GM19239 (cell line): ENCODE measurements at regions not wholly inside any gene's neighbourhood (a gene's known extent, or its start where the extent isn't known, plus 50 kb on each side); places are given as distances from the start of the nearest gene placed in this dataset.

Experiments used
- DNase-seq: peaks from one replicate; pipeline ENCODE4 v3.0.0; 2011; ENCODE audit warnings: low spot score; ENCODE audit not compliant: insufficient read length
- FAIRE-seq: peaks from 2 replicates; lab custom pipeline; 2011; peaks lifted over from hg19 to GRCh38; lab: Jason Lieb, UNC

DNA sequence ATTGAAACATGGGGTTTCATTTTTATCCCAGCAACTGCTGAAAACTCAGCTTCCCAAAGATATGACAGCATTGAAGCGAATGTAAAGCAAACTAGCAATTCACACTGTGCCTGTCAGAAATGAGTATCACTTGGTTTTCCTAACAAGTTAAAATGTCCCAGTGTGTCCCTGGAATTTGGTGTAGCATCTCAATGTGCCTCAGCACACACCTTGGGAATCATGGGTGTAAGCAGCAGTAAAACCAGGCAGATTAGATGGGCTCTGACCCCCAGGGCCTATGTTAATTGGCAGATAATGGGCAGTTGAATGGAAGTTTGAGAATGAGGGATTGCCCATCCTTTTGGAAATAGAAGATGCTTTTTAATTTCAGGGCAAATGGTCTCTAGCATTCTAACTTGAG, 784.9 kb upstream of the LRRC4C start:
- FAIRE-seq (no peak), DNase-seq (no peak)

DNA sequence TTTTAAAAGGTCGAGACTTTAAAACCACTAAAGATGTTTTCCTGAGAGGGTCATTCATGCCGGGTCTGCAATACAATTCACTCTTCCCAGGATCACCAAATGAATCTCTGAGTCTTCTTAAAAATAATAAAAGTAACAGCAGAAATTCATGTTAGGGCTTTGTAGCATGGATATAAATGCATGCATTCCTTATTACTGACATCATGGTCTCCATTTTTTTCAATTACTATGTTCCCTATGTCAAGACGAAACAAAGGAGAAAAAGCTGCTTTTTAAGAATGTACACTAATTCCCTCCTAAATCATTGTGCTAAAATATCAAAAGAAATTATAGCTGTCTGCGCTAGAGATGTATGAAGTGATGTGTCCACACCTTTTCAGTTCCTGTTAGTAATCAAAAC, 789.9 kb upstream of the LRRC4C start:
- DNase-seq = no peak
- no peak for FAIRE-seq

DNA sequence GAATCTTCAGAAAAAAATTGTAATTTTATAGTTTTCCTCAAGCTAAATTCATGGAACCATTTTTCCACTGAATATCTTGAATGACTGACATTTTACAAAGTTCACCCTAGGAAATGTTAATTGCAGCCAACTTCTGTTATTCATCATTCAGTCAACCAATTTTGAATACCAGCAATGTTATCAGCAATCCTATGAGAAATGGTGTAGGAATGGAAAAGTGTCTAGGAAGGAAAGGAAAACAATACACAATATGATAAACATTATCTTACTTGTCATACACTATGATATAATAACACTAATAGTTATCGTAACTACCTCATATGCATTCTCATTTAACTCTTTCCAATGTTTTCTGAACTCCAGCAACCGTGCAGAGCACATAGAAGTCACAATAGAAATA, 790.5 kb upstream of the LRRC4C start:
- FAIRE-seq = no peak
- DNase-seq = no peak

DNA sequence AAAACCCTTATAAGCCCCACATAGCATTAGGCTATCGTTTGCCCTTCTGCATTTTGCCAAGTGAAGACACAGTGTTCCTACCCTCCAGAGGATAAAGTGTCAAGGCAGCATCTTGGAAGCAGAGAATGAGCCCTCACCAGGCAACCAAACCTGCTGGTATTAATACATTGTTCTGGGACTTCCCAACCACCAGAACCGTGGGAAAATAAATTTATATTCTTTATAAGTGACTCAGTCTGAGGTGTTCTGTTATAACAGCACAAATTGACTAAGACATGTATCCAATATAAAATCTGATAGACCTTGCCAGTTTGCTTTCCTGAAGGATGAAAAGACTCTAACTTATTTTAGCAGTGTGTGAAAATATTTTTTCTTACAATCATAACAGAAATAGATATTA, 792.5 kb upstream of the LRRC4C start:
- DNase-seq = no peak
- FAIRE-seq = no peak

DNA sequence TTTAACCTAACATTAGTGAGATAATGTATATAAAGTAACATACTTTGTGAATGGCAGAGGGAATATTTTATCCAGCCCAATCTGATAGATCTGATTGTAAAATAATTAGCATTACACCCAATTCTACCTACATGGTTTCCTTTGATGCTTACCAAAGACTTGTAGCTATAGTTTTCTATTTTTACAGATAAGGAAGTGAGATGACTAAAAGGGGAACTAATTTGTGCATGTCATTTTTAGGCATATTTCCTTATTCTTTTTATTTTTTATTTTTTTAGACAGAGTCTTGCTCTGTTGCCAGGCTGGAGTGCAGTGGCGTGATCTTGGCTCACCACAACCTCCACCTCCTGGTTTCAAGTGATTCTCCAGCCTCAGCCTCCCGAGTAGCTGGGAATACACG, 793.7 kb upstream of the LRRC4C start:
- DNase-seq (no peak), FAIRE-seq (no peak)

DNA sequence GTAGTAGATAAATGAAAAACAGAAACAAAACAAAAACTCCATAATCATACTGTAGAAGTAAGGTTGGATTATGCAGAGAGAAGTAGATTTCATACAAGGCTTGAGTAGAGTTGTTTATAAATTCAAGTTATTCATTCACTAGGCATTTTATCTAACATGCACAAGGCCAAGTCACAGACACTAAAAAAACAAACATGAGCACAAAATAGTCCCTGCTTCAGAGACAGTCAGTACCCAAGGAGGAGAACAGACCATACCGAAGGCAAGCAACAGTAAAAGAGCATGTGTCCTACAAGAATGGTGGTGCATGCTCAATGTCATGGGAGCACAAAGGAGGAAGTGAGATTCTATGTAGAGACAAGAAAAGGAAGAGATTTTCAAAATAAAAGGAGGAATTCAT, 796.5 kb upstream of the LRRC4C start:
- FAIRE-seq (no peak), DNase-seq (no peak)

DNA sequence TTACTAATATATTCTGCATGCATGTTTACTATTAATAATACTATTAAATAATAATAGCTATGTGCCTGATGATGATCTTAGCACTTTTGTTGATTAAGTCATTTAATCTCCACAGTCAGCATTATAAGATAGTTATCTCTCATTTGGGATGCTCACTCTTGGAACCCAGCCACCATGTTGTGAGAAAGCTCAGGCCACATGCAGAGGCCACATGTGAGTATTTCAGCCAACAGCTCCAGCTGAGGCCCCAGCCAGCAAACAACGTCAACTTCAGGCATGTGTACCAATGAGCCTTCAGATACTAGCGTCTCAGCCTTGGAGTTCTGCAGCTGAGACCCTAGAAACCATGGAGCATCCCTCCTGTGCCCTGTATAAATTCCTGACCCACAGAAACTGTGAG, 798.1 kb upstream of the LRRC4C start:
- DNase-seq = no peak
- FAIRE-seq = no peak

DNA sequence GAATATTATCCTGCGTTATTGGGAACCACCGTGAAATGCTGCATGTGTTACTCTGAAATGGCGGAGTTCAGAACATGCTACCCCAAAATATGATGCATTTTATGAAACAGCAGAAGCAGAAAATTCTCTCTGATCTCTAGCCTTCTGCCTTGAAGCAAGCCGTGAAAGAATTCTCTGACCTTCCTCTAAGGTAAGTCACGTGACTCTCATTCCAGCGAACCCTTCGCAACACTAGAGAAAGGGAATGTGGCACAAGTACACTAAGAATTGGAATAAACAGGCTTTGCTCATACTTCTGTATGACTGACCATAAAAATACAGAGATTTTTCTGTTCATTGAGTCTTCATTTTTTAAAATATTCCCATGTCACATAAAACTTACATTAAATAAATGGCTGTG, 805.6 kb upstream of the LRRC4C start:
- no peak for FAIRE-seq
- DNase-seq = no peak

DNA sequence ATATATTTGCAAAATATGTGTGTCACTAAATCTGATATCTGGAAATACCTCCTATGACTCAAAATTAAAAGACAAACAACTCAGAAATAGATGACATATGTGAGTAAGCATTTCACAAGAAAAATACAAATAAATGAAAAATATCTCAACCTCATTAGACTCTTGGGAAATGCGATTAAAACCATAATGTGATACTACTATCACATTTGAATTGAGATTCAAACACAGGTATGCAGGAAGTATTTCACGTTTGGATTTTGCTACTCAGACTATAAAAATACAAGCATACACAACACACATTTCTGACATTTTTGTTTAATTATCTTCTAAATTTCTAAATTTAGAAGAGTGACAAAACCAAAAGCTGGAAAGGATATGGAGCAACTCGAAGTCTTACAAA, 811.9 kb upstream of the LRRC4C start:
- no peak for DNase-seq
- no peak for FAIRE-seq

DNA sequence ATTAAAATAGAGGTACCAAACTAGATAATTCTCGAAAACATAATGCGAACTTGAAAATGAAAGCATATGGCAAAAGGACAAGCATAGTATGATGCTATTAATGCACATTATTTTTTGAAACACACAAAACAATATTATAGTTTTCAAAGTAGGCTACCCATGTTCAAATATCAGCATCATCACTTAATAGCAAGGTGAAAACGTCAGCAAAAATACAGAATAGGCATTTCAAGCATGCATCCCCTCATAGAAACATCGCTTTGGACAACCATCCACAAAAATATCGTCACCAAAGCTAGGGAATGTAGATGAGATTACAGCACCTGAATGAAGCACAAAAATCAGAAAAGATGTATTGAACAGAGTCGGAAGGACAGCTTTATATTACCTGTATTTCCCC, 814.5 kb upstream of the LRRC4C start:
- FAIRE-seq = no peak
- no peak for DNase-seq

DNA sequence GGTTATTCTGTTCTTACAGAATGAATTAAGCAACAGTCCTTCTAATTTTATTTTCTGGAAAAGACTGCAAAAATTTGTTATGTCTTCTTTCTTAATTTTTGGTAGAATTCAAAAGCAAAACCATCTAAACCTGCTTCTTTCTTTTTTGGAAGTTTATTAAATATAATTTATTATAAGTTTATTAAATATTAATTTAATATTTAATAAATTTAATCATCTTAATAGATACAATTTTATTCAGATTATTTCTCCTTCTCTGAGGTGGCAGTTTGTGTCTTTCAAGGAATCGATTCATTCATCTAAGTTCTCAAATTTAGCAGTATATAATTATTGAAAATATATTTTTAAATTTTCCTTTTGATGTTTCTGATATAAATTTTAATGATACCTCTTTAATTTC, 837.5 kb upstream of the LRRC4C start:
- no peak for DNase-seq
- no peak for FAIRE-seq

DNA sequence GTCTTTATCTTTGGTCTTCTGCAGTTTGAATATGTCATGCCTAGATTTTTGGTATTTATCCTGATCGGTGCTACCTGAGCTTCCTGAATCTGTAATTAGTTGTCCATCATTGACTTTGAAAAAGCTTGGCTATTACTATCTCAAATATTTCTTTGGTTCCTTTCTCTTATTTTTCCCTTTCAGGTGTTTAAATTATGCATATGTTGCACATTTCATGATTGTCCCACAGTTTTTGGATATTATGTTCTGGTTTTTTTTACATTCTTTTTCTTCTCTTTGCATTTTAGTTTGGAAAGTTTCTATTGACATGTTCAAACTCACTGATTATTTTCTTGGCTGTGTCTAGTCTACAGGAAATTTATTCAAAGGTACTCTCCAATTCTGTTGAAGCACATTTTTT, 840.3 kb upstream of the LRRC4C start:
- FAIRE-seq (no peak), DNase-seq (no peak)

DNA sequence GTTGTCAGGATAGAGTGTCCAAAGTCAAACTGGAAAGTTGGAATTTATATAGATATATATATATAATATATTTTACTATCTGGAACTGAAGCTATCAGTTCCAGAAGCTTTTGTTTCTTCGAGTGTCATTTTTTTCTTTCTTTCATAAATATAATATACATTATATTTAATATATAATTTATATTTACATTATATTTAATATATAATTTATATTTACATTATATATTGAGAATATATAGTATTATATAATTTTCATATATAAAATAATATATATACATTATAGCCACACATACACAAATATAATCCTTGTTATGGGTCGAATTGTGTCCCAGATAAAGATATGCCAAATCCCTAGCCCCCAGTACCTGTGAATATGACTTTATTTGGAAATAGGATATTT, 842.3 kb upstream of the LRRC4C start:
- DNase-seq (no peak), FAIRE-seq (no peak)

DNA sequence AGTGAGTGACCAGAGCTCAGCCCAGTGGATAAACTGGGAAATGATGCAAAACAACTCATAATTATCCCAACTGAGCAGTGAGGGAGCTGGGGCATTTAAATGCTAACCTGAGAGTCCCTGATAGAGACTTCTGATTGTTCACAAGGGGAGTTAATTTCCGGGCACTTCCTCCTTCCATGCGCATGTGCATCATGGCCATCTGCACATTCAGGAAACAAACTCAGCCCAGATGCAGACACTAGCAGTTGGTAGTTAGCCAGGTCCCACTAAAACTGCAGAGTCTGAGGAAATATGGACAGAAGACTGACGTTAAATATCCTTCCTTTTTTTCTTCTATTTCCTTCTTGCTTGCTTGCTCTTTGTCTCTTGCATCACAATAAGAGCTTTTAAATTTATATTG, 852.1 kb upstream of the LRRC4C start:
- FAIRE-seq = no peak
- DNase-seq = no peak

DNA sequence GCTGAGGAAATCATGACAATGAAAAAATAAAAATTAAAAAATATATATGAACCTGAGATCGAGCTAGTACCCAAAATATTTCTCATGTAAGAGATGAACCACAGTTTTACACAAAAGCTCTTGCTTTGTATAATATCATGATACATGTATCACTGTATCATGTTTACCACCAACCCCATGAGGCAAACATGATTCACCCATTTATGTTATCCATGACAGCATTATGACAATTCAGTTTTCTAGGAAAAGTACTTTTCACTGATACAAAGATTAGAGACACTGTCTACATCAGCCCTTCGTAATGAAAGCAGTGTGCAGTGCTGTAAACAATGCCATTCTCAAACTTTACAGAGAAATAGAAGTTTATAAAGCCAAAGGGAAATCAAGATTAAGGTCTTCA, 852.5 kb upstream of the LRRC4C start:
- FAIRE-seq = no peak
- no peak for DNase-seq

DNA sequence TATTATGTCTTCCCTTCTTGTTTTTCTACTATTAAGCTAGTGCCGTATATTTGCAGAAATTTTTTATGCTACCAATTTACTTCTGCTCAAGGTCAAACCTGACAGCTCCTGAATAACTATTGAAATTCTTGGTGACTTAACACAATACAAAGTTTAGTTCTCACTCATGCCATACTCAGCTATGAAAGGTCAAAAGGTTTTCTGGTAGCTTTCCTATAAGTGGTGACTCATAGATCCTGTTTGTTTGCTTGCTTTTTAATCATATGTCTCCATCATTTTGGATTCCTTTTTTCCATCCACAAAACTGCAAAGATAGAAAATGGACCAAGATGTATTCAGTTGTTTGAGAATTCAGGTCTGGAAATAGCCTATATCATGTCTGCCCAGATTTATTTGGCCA, 855.8 kb upstream of the LRRC4C start:
- no peak for FAIRE-seq
- no peak for DNase-seq

DNA sequence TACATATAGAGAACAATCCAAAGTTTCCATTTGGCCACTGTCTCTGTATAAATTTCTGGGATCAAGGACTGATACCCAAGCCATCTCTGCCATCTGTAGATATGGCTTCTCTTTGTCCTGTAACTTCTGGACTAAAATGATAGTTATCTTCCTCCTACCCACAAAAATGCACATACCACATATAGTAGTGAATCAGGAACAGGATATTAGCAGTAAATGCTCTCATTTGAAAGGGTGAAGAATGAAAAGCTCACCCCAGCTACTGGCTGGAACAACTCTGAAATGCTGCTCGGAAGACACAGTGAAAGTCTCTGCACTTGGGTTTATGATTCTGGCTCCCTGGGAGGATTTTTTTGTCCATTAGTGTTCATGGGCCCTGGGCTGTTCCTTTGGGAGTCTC, 856.4 kb upstream of the LRRC4C start:
- no peak for FAIRE-seq
- DNase-seq = no peak

DNA sequence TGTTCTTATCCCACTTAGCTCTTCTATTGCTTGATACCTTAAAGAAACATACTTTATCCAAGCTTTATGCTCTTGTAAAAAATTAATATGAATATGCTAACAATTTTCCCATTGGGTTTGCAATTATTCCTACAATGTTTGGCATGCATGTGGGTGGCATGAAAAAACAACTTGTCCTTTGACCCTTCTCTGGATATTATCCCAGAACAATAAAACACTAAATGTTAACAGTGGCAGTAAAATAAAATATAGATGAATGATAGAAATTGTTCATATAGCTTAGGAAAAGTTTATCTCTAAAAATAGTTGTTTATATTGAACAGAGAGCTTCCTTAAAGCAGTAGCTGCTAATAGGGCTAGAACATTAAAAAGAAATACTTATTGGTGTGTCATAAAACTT, 860.5 kb upstream of the LRRC4C start:
- no peak for DNase-seq
- FAIRE-seq = no peak

DNA sequence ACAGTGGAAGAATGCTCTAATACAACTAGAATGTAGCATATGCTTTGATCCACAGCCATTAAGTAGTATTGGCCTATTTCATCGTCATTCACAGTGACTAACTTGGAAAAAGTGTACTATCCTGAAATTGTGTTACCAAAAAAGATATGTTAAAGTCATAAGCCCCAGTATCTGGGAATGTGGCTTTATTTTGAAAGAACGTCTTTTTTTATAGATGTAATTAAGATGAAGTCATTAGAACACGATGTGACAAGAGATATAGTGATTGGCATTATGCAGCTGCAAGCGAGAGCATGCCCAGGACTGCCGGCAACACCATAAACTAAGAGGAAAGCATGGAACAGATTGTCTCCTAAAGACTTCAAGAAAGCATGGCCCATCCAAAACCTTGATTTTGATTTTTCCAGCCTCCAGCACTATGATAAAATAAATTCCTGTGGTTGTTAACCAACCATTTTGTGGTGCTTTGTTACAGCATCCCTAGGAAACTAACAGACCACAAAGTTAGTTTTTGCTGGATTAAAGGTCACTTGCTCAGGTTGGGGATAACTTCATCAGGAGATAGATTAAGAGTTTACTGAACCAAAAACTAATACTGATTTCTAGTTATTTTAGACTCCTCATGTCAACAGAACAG, 870.6 kb upstream of the LRRC4C start:
- no peak for FAIRE-seq

DNA sequence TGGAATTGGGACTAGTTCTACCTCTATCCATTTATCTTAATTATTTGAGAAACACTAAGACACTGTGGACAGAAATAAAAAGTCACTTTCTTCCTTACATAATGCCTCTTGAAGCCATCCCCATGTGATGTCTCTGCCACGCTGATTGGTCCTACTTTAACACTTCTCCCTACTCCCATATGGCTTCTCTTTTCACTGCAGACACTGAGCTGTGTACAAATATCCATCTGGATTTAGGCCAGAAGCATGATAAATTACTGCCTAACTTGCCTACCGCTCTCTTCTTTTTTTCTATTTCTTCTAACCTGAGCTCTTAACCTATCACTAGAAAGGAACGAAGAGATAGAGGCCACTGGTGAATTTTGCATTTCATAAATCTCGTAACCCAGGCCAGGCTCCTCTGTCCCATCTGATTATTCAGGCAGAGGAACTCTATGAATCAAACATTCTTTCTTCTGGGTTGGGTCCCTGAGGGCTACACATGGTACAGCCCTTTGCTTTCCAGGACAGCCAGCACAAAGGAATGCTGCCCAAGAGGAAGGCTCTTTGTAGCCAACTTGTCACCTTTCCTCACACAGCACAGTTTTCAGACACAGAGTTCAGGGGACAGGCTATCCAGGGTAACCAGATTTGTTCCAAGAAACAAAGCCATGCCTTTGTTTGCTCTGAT, 878.5 kb upstream of the LRRC4C start:
- FAIRE-seq (no peak), DNase-seq (no peak)

More for the DNA sequence above, 870.6 kb upstream of the LRRC4C start:
- DNase-seq = no peak

DNA sequence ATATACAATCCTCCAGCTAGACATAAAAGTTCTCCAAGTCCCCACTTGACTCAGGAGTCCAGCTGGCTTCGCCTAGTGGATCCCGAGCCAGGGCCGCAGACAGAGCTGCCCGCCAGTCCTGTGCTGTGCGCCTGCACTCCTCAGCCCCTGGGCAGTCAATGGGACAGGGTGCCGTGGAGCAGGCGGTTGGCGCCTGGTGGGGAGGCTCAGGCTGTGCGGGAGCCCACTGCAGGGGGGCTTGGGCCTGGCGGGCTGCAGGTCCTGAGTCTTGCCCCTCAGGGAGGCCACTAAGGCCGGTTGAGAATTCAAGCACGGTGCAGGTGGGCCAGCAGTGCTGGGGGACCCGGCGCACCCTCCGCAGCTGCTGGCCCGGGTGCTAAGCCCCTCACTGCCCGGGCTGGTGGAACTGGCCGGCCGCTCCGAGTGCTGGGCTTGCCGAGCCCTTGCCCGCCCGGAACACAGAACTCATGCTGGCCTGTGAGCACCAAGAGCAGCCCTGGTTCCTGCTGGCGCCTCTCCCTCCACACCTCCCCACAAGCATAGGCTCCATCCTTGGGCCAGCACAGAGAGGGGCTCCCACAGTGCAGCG, 884.8 kb upstream of the LRRC4C start:
- DNase-seq = no peak

DNA sequence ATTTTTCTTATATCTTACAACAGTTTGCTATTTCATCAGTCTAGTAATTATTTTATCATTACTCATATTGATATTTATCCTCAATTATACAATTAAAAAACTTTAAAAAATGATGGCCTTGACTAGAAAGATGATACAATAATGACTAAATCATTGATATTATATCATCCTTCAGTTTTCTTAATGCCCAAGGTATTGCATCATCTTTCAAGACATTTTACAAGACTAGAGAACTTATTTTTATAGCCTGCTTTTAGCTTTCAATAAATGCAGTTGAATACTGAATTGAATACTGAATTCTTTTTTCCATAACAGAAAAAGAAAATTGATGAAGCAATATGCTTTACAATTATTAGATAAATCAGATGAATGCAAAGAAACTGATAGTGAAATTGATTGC, 886.5 kb upstream of the LRRC4C start:
- FAIRE-seq (no peak), DNase-seq (no peak)

More for the DNA sequence above, 884.8 kb upstream of the LRRC4C start:
- FAIRE-seq = no peak
